H9 (cell line): ENCODE measurements at regions not wholly inside any gene's neighbourhood (a gene's known extent, or its start where the extent isn't known, plus 50 kb on each side); places are given as distances from the start of the nearest gene placed in this dataset.
A peak's percentile ranks its signal among the peaks of the same experiment; 100 is the strongest.

ENCODE experiments used
- DNase-seq: peaks from one replicate; pipeline ENCODE4 v3.0.0-alpha.2; 2017
- H2AFZ ChIP-seq: one replicate; pipeline ENCODE4 v1.6.1; 2013; ENCODE audit warnings: mild to moderate bottlenecking, low read length, control low read depth, moderate library complexity
- H2AK5ac ChIP-seq: 2 replicates; pipeline ENCODE4 v1.6.1; 2013; ENCODE audit warnings: low read length, control low read depth, mixed read lengths; ENCODE audit not compliant: insufficient read length
- H2BK120ac ChIP-seq: one replicate; pipeline ENCODE4 v1.6.1; 2013; ENCODE audit warnings: low read depth, mild to moderate bottlenecking, low read length, control low read depth, inconsistent platforms; ENCODE audit not compliant: poor library complexity, severe bottlenecking
- H2BK12ac ChIP-seq: 2 replicates; pipeline ENCODE4 v1.6.1; 2013; ENCODE audit warnings: low read length, control low read depth, mixed read lengths, low read depth; ENCODE audit not compliant: insufficient read length
- H2BK15ac ChIP-seq: 2 replicates; pipeline ENCODE4 v1.6.1; 2013; ENCODE audit warnings: low read depth, low read length, control low read depth
- H2BK20ac ChIP-seq: one replicate; pipeline ENCODE4 v1.6.1; 2013; ENCODE audit warnings: low read depth, mild to moderate bottlenecking, low read length, control low read depth, inconsistent platforms; ENCODE audit not compliant: poor library complexity, severe bottlenecking
- H2BK5ac ChIP-seq: 2 replicates; pipeline ENCODE4 v1.6.1; 2013; ENCODE audit warnings: low read length, control low read depth, mixed read lengths; ENCODE audit not compliant: insufficient read length
- H3K14ac ChIP-seq: 2 replicates; pipeline ENCODE4 v1.6.1; 2013; ENCODE audit warnings: low read length, control low read depth; ENCODE audit not compliant: insufficient read depth
- H3K18ac ChIP-seq: 2 replicates; pipeline ENCODE4 v1.6.1; 2013; ENCODE audit warnings: low read depth, mild to moderate bottlenecking, mixed read lengths, low read length, control low read depth; ENCODE audit not compliant: insufficient read length
- H3K23ac ChIP-seq: 2 replicates; pipeline ENCODE4 v1.6.1; 2013; ENCODE audit warnings: low read length, control low read depth, mixed read lengths, low read depth; ENCODE audit not compliant: insufficient read length
- H3K23me2 ChIP-seq: 2 replicates; pipeline ENCODE4 v1.6.1; 2013; ENCODE audit warnings: low read depth, mild to moderate bottlenecking, mixed read lengths, low read length, control low read depth; ENCODE audit not compliant: insufficient read length, poor library complexity, severe bottlenecking
- H3K27ac ChIP-seq: 2 replicates; pipeline ENCODE4 v1.5.1; 2013; ENCODE audit warnings: low read length, control low read depth, mixed read lengths, low read depth; ENCODE audit not compliant: insufficient read length
- H3K27me3 ChIP-seq: 2 replicates; pipeline ENCODE4 v1.6.1; 2013; ENCODE audit warnings: low read length, control low read depth, inconsistent platforms; ENCODE audit not compliant: insufficient read depth
- H3K4ac ChIP-seq: 2 replicates; pipeline ENCODE4 v1.6.1; 2013; ENCODE audit warnings: low read depth, mild to moderate bottlenecking, control low read depth, inconsistent platforms, low read length, moderate library complexity
- H3K4me1 ChIP-seq: 2 replicates; pipeline ENCODE4 v1.6.1; 2013; ENCODE audit warnings: low read length, control low read depth, inconsistent platforms; ENCODE audit not compliant: insufficient read depth
- H3K4me2 ChIP-seq: 2 replicates; pipeline ENCODE4 v1.6.1; 2013; ENCODE audit warnings: low read length, control low read depth, mixed read lengths; ENCODE audit not compliant: insufficient read length, insufficient read depth
- H3K56ac ChIP-seq: 2 replicates; pipeline ENCODE4 v1.6.1; 2013; ENCODE audit warnings: low read depth, mild to moderate bottlenecking, mixed read lengths, low read length, control low read depth; ENCODE audit not compliant: insufficient read length
- H3K79me1 ChIP-seq: 2 replicates; pipeline ENCODE4 v1.6.1; 2013; ENCODE audit warnings: low read depth, mild to moderate bottlenecking, moderate library complexity, low read length, control low read depth, inconsistent platforms; ENCODE audit not compliant: insufficient read depth, poor library complexity, severe bottlenecking
- H3K79me2 ChIP-seq: 2 replicates; pipeline ENCODE4 v1.6.1; 2013; ENCODE audit warnings: low read length, control low read depth, inconsistent platforms; ENCODE audit not compliant: insufficient read depth
- H3K9ac ChIP-seq: 2 replicates; pipeline ENCODE4 v1.6.1; 2013; ENCODE audit warnings: low read length, control low read depth, mixed read lengths; ENCODE audit not compliant: insufficient read length; ENCODE audit errors: extremely low read depth
- H3K9me3 ChIP-seq: one replicate; pipeline ENCODE4 v1.6.1; 2013; ENCODE audit warnings: low read depth, low read length, inconsistent platforms; ENCODE audit not compliant: control insufficient read depth
- H3T11ph ChIP-seq: one replicate; pipeline ENCODE4 v1.6.1; 2013; ENCODE audit warnings: mild to moderate bottlenecking, low read length, control low read depth, inconsistent platforms
- H4K20me1 ChIP-seq: one replicate; pipeline ENCODE4 v1.6.1; 2013; ENCODE audit not compliant: control insufficient read depth, insufficient read length, insufficient read depth
- H4K5ac ChIP-seq: 2 replicates; pipeline ENCODE4 v1.6.1; 2013; ENCODE audit warnings: low read depth, mild to moderate bottlenecking, mixed read lengths, low read length, control low read depth; ENCODE audit not compliant: insufficient read length
- H4K8ac ChIP-seq: replicated peaks from 2 replicates; pipeline ENCODE4 v1.6.1; 2013; ENCODE audit warnings: low read length, control low read depth, mixed read lengths, low read depth; ENCODE audit not compliant: insufficient read length
- H4K91ac ChIP-seq: 2 replicates; pipeline ENCODE4 v1.6.1; 2013; ENCODE audit warnings: low read depth, mild to moderate bottlenecking, moderate library complexity, mixed read lengths, low read length, control low read depth; ENCODE audit not compliant: insufficient read length
- H3K27ac Mint-ChIP-seq, 3 experiments: 2 replicates in 2 of 3; 3 replicates in 1 of 3; pipeline ENCODE4 v1.8.0; 2020 to 2021; ENCODE audit warnings: mixed read lengths in 3 of 3, mild to moderate bottlenecking in 1 of 3, moderate library complexity in 1 of 3
- H3K27me3 Mint-ChIP-seq: 2 replicates; pipeline ENCODE4 v1.8.0; 2021; ENCODE audit warnings: low read depth, mild to moderate bottlenecking, moderate library complexity, mixed read lengths
- H3K36me3 Mint-ChIP-seq, 3 experiments: 2 replicates in 2 of 3; 3 replicates in 1 of 3; pipeline ENCODE4 v1.8.0; 2020 to 2021; ENCODE audit warnings: low read depth in 3 of 3, mixed read lengths in 3 of 3; ENCODE audit not compliant: insufficient read depth in 1 of 3
- H3K4me1 Mint-ChIP-seq, 2 experiments: 2 replicates each; pipeline ENCODE4 v1.8.0; 2020; ENCODE audit warnings: mixed read lengths in 2 of 2
- H3K4me3 Mint-ChIP-seq, 2 experiments: 2 replicates in 1 of 2; 3 replicates in 1 of 2; pipeline ENCODE4 v1.8.0; 2020 to 2021; ENCODE audit warnings: mild to moderate bottlenecking in 2 of 2, mixed read lengths in 2 of 2, moderate library complexity in 1 of 2
- H3K9me3 Mint-ChIP-seq, 2 experiments: 2 replicates in 1 of 2; 3 replicates in 1 of 2; pipeline ENCODE4 v1.8.0; 2020; ENCODE audit warnings: mild to moderate bottlenecking in 2 of 2, mixed read lengths in 2 of 2, moderate library complexity in 1 of 2
- WGBS: extraction: QIAGEN DNeasy Blood & Tissue Kit; methylation state at CpG from one replicate; pipeline ENCODE4 v1.1.7; 2013; ENCODE audit warnings: missing lambda C conversion rate, low lambda C conversion rate, mixed read lengths; ENCODE audit not compliant: insufficient read length; ENCODE audit errors: extremely low coverage; 5-methylcytosine and 5-hydroxymethylcytosine counted together
- TF ChIP-seq, protein P1 (sequence below): fragments of 200-600 bp; sonication (generic); conservative IDR thresholded peaks from 3 replicates; pipeline ENCODE4 v1.8.0; 2021; ENCODE audit warnings: antibody characterized with exemption, mild to moderate bottlenecking

DNA sequence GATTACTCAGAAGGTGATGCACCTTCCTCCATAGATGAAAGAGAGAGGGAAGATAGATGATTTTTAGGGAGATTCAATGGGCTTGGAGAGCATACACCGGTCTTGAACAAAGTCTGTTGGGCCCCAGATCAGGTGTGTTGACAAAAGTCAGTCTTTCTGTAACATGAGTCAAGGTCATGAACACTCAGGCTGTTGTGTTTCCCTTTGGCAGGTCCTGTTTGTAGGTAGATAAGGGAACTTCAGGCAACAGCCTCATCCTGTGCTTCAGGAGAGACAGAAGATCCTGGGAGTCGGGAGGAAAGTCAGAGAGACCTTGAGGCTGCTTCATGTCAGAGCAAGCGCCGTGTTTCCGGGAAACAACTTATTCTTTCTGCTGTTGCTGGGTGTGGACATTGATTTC lies 703.1 kb downstream of the BRD1 start:
- no peak overlapping the region for H4K91ac ChIP-seq
- Mint-ChIP-seq H3K27me3 (peaks cover 8% of the 10 kb centered on the region), H3K27ac (no peak overlapping the region), H3K36me3 (peaks cover 0 to 7% (median 0%) of the 10 kb centered on the region in 3 experiments; a peak in 3 of 7 replicates), H3K4me1 (peaks cover 18 to 19% of the 10 kb centered on the region in 2 experiments), H3K9me3 (peaks cover 0 to 16% of the 10 kb centered on the region in 2 experiments; a peak in 3 of 5 replicates), H3K4me3 (no peak overlapping the region)
- no peak overlapping the region for H4K5ac ChIP-seq
- no peak overlapping the region for H4K8ac ChIP-seq
- no peak overlapping the region for H3K14ac ChIP-seq
- H3K23me2 ChIP-seq = no peaks in the 10 kb centered on the region
- no peaks in the 10 kb centered on the region for H3K27me3 ChIP-seq
- H3K56ac ChIP-seq = no peak overlapping the region
- no peak overlapping the region for H2BK5ac ChIP-seq
- H3K18ac ChIP-seq = no peak overlapping the region
- no CpG with 5 or more reads among the region's 5 CpGs for WGBS
- H2AK5ac ChIP-seq = no peak overlapping the region
- no peak overlapping the region for H3K4ac ChIP-seq
- DNase-seq = peak; percentile 22
- H2AFZ ChIP-seq = no peak overlapping the region
- no peaks in the 10 kb centered on the region for H3K9me3 ChIP-seq
- no peak overlapping the region for H3K23ac ChIP-seq
- TF ChIP-seq, protein P1, sequence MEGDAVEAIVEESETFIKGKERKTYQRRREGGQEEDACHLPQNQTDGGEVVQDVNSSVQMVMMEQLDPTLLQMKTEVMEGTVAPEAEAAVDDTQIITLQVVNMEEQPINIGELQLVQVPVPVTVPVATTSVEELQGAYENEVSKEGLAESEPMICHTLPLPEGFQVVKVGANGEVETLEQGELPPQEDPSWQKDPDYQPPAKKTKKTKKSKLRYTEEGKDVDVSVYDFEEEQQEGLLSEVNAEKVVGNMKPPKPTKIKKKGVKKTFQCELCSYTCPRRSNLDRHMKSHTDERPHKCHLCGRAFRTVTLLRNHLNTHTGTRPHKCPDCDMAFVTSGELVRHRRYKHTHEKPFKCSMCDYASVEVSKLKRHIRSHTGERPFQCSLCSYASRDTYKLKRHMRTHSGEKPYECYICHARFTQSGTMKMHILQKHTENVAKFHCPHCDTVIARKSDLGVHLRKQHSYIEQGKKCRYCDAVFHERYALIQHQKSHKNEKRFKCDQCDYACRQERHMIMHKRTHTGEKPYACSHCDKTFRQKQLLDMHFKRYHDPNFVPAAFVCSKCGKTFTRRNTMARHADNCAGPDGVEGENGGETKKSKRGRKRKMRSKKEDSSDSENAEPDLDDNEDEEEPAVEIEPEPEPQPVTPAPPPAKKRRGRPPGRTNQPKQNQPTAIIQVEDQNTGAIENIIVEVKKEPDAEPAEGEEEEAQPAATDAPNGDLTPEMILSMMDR = no peak
- no peak overlapping the region for H2BK15ac ChIP-seq
- no peaks in the 10 kb centered on the region for H4K20me1 ChIP-seq
- no peak overlapping the region for H2BK120ac ChIP-seq
- no peak overlapping the region for H3K4me2 ChIP-seq
- no peaks in the 10 kb centered on the region for H3K79me2 ChIP-seq
- no peak overlapping the region for H3K9ac ChIP-seq
- no peak overlapping the region for H3T11ph ChIP-seq
- H2BK12ac ChIP-seq = no peak overlapping the region
- peaks cover 4% of the 10 kb centered on the region; the same call in 1 of the 2 replicates for H3K4me1 ChIP-seq
- H3K79me1 ChIP-seq = no peaks in the 10 kb centered on the region
- H2BK20ac ChIP-seq = no peak overlapping the region
- H3K27ac ChIP-seq = no peak overlapping the region
